ENCODE measurements at regions not wholly inside any gene's neighbourhood (a gene's known extent, or its start where the extent isn't known, plus 50 kb on each side); places are given as distances from the start of the nearest gene placed in this dataset.
"Not testable (repeated sequence)": the region's sequence is repeated elsewhere in the genome, so short reads cannot be mapped to it uniquely, and the experiment has no call there.

GRCh38 chr7:52161483-52161882, 844.9 kb upstream of the COBL start:
- FAIRE-seq (no peak), DNase-seq (ENCODE audit: low spot score) (no peak)

GRCh38 chr7:52159421-52159820, 842.8 kb upstream of the COBL start:
- DNase-seq (ENCODE audit: low spot score), result not testable (repeated sequence)

GRCh38 chr7:52154382-52154781, 837.8 kb upstream of the COBL start:
- no peak for DNase-seq (ENCODE audit: low spot score)
- FAIRE-seq, result no peak

More at GRCh38 chr7:52159421-52159820, 842.8 kb upstream of the COBL start:
- FAIRE-seq, result not testable (repeated sequence)

- no peak for FAIRE-seq
- DNase-seq (ENCODE audit: low spot score), result no peak
Measured at GRCh38 chr7:52151559-52151958, 835.0 kb upstream of the COBL start.

GRCh38 chr7:52150952-52151351, 834.3 kb upstream of the COBL start:
- no peak for DNase-seq (ENCODE audit: low spot score)
- no peak for FAIRE-seq

- DNase-seq (ENCODE audit: low spot score) (no peak), FAIRE-seq (no peak)
Measured at GRCh38 chr7:52146871-52147634, 830.4 kb upstream of the COBL start.

- DNase-seq (ENCODE audit: low spot score) (no peak), FAIRE-seq (no peak)
Measured at GRCh38 chr7:52143219-52143618, 826.6 kb upstream of the COBL start.

GRCh38 chr7:52140851-52141250, 824.2 kb upstream of the COBL start:
- DNase-seq (ENCODE audit: low spot score), result no peak
- no peak for FAIRE-seq

- FAIRE-seq, result no peak
Measured at GRCh38 chr7:52135403-52135802, 818.8 kb upstream of the COBL start.

GRCh38 chr7:52129278-52129677, 812.7 kb upstream of the COBL start:
- FAIRE-seq, result no peak

More at GRCh38 chr7:52135403-52135802, 818.8 kb upstream of the COBL start:
- DNase-seq (ENCODE audit: low spot score), result no peak

GRCh38 chr7:52120912-52121311, 804.3 kb upstream of the COBL start:
- DNase-seq (ENCODE audit: low spot score) (no peak), FAIRE-seq (no peak)

More at GRCh38 chr7:52129278-52129677, 812.7 kb upstream of the COBL start:
- no peak for DNase-seq (ENCODE audit: low spot score)

GRCh38 chr7:52119537-52119936, 802.9 kb upstream of the COBL start:
- no peak for FAIRE-seq

GRCh38 chr7:52114509-52114908, 797.9 kb upstream of the COBL start:
- FAIRE-seq, result no peak

More at GRCh38 chr7:52119537-52119936, 802.9 kb upstream of the COBL start:
- DNase-seq (ENCODE audit: low spot score), result no peak

GRCh38 chr7:52114056-52114455, 797.4 kb upstream of the COBL start:
- DNase-seq (ENCODE audit: low spot score) (no peak), FAIRE-seq (no peak)

More at GRCh38 chr7:52114509-52114908, 797.9 kb upstream of the COBL start:
- DNase-seq (ENCODE audit: low spot score), result no peak

- DNase-seq (ENCODE audit: low spot score) (no peak), FAIRE-seq (no peak)
Measured at GRCh38 chr7:52107355-52107754, 790.7 kb upstream of the COBL start.

- DNase-seq (ENCODE audit: low spot score) (no peak), FAIRE-seq (no peak)
Measured at GRCh38 chr7:52095861-52096260, 779.3 kb upstream of the COBL start.

GRCh38 chr7:52091996-52092395, 775.4 kb upstream of the COBL start:
- no peak for DNase-seq (ENCODE audit: low spot score)
- FAIRE-seq, result no peak

- no peak for DNase-seq (ENCODE audit: low spot score)
- FAIRE-seq, result no peak
Measured at GRCh38 chr7:52091101-52091500, 774.5 kb upstream of the COBL start.

GRCh38 chr7:52088008-52088901, 771.6 kb upstream of the COBL start:
- FAIRE-seq, result no peak

GRCh38 chr7:52085610-52086009, 769.0 kb upstream of the COBL start:
- FAIRE-seq (no peak), DNase-seq (ENCODE audit: low spot score) (no peak)

More at GRCh38 chr7:52088008-52088901, 771.6 kb upstream of the COBL start:
- DNase-seq (ENCODE audit: low spot score), result no peak

- FAIRE-seq (no peak), DNase-seq (ENCODE audit: low spot score) (no peak)
Measured at GRCh38 chr7:52080493-52080892, 763.9 kb upstream of the COBL start.

GRCh38 chr7:52079726-52080125, 763.1 kb upstream of the COBL start:
- FAIRE-seq (no peak), DNase-seq (ENCODE audit: low spot score) (no peak)

All from RCC 7860 (cell line).